Sciatic nerve (tissue), 2 donors: ENCODE measurements at regions not wholly inside any gene's neighbourhood (a gene's known extent, or its start where the extent isn't known, plus 50 kb on each side); places are given as distances from the start of the nearest gene placed in this dataset.

ENCODE experiments used
- ATAC-seq: fragments of 200-7000 bp; cut with Tn5 transposase; one replicate; pipeline ENCODE4 v1.9.1; 2020; ENCODE audit warnings: mild to moderate bottlenecking, moderate library complexity
- DNase-seq: peaks from one replicate; pipeline ENCODE4 v3.0.0-alpha.2; 2020; ENCODE audit warnings: low spot score
- intact Hi-C: fragments of 100-400 bp; cut with DNase I; formaldehyde crosslinking; loops from one replicate; pipeline ENCODE4 v1.14.2; 2022
- donor health status: DM: no; HTN: no; CAD: no.
- donor health status: DM: no; HTN: no; CAD: no.

- ATAC-seq (no peak), DNase-seq (no peak)
- intact Hi-C loops = no loop called here
Observed at GRCh38 chr4:152138451-152138850, 377.6 kb upstream of the GATB start.

GRCh38 chr4:152132776-152133175 lies 372.0 kb upstream of the GATB start:
- no peak for DNase-seq
- ATAC-seq = no peak
- intact Hi-C loops = no loop called here

GRCh38 chr4:152128356-152128755 lies 367.5 kb upstream of the GATB start:
- no peak for ATAC-seq

GRCh38 chr4:152126238-152126637 lies 365.4 kb upstream of the GATB start:
- DNase-seq = no peak
- intact Hi-C loops = no loop called here
- no peak for ATAC-seq

More at GRCh38 chr4:152128356-152128755, 367.5 kb upstream of the GATB start:
- intact Hi-C loops = no loop called here
- DNase-seq = no peak

GRCh38 chr4:152118819-152119553 lies 358.2 kb upstream of the GATB start:
- ATAC-seq = no peak
- intact Hi-C loops = no loop called here
- no peak for DNase-seq

GRCh38 chr4:152117933-152118507 lies 357.2 kb upstream of the GATB start:
- no peak for DNase-seq
- intact Hi-C loops = no loop called here
- no peak for ATAC-seq

- DNase-seq (no peak), ATAC-seq (no peak)
- intact Hi-C loops = no loop called here
Observed at GRCh38 chr4:152117520-152117919, 356.7 kb upstream of the GATB start.

- DNase-seq (no peak), ATAC-seq (no peak)
- intact Hi-C loops = no loop called here
Observed at GRCh38 chr4:152117054-152117453, 356.2 kb upstream of the GATB start.

- DNase-seq = no peak
- no peak for ATAC-seq
- intact Hi-C loops = no loop called here
Observed at GRCh38 chr4:152115794-152116193, 355.0 kb upstream of the GATB start.

- DNase-seq = no peak
- intact Hi-C loops = no loop called here
- no peak for ATAC-seq
Observed at GRCh38 chr4:152115118-152115517, 354.3 kb upstream of the GATB start.

GRCh38 chr4:152114562-152114961 lies 353.8 kb upstream of the GATB start:
- no peak for DNase-seq
- ATAC-seq = no peak
- intact Hi-C loops = no loop called here

- intact Hi-C loops = no loop called here
- ATAC-seq = no peak
- DNase-seq = no peak
Observed at GRCh38 chr4:152112887-152113286, 352.1 kb upstream of the GATB start.

GRCh38 chr4:152112190-152112589 lies 351.4 kb upstream of the GATB start:
- ATAC-seq (no peak), DNase-seq (no peak)
- intact Hi-C loops = no loop called here

- DNase-seq = no peak
- ATAC-seq = no peak
- intact Hi-C loops = no loop called here
Observed at GRCh38 chr4:152110780-152111179, 350.0 kb upstream of the GATB start.

GRCh38 chr4:152109531-152110509 lies 349.0 kb upstream of the GATB start:
- DNase-seq = no peak
- ATAC-seq = no peak
- intact Hi-C loops = no loop called here

GRCh38 chr4:152107736-152108500 lies 347.1 kb upstream of the GATB start:
- intact Hi-C loops = no loop called here
- no peak for ATAC-seq
- no peak for DNase-seq

GRCh38 chr4:152106781-152107321 lies 346.0 kb upstream of the GATB start:
- no peak for DNase-seq
- intact Hi-C loops = no loop called here

GRCh38 chr4:152106113-152106763 lies 345.4 kb upstream of the GATB start:
- ATAC-seq = peak; percentile 85
- intact Hi-C loops = no loop called here
- peak; percentile 86 for DNase-seq

More at GRCh38 chr4:152106781-152107321, 346.0 kb upstream of the GATB start:
- ATAC-seq = no peak
